ENCODE measurements at regions not wholly inside any gene's neighbourhood (a gene's known extent, or its start where the extent isn't known, plus 50 kb on each side); places are given as distances from the start of the nearest gene placed in this dataset.

DNA sequence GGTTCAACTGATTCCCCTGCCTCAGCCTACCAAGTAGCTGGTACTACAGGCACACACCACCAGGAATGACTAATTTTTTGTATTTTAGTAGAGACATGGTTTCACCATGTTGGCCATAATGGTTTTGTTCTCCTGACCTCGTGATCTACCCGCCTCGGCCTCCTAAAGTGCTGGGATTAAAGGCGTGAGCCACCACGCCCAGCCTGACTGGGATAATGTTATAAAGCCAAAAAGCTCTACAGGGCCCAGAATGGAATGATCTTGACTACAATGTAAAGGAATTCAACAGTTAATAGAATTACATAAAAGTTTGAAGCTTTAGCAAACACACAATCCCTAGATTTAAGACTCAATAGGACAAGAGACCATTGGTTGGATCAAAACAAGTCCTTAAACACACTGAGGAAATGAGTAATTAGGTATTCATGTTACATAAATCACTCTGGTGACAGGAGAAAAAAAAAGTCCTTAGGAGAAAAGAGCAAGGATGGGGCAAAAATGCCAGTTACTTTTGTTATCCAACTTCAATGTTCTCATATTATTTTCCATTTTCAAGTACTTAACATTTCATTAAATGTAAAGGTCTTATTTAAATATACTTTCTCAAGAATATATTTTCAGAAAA lies 504.9 kb downstream of the TSPY10 start:
- intact Hi-C loops (cut with DNase I) = no loop called here
- ATAC-seq (no peak), DNase-seq (no peak)
- Histone ChIP-seq H3K36me3 (no peaks in the 10 kb centered on the region), H3K4me3 (no peak overlapping the region), H3K9me3 (peaks cover 0 to 8% of the 10 kb centered on the region in 2 donors), H3K4me1 (no peaks in the 10 kb centered on the region), H3K27me3 (no peaks in the 10 kb centered on the region), H3K27ac (no peak overlapping the region)
- TF ChIP-seq, protein P1, sequence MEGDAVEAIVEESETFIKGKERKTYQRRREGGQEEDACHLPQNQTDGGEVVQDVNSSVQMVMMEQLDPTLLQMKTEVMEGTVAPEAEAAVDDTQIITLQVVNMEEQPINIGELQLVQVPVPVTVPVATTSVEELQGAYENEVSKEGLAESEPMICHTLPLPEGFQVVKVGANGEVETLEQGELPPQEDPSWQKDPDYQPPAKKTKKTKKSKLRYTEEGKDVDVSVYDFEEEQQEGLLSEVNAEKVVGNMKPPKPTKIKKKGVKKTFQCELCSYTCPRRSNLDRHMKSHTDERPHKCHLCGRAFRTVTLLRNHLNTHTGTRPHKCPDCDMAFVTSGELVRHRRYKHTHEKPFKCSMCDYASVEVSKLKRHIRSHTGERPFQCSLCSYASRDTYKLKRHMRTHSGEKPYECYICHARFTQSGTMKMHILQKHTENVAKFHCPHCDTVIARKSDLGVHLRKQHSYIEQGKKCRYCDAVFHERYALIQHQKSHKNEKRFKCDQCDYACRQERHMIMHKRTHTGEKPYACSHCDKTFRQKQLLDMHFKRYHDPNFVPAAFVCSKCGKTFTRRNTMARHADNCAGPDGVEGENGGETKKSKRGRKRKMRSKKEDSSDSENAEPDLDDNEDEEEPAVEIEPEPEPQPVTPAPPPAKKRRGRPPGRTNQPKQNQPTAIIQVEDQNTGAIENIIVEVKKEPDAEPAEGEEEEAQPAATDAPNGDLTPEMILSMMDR (IDR thresholded peaks at IDR 0.05) = no peak

DNA sequence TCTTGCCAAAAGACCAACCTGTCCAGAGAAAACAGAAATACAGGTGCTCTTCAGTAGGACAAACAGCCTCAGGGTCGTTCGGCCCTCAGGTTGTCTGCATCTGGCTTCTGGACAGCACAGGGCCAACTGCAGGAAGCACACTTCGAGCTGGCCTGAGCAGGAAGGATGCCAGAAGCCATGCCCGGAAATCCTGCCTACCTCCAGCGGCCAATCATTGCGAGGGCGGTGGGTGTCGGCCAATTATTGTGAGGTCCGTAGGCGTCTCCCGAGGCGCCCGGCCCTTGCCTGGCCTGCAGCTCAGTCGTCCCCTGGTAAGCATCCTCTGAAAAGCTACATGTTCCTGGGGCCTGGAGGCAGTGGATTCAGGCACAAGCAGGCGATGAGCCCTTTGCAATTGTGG lies 507.5 kb downstream of the TSPY10 start:
- TF ChIP-seq, protein P1 (IDR thresholded peaks at IDR 0.05) = no peak
- Histone ChIP-seq H3K9me3 (peaks cover 0 to 8% of the 10 kb centered on the region in 2 donors), H3K36me3 (no peaks in the 10 kb centered on the region), H3K4me1 (no peaks in the 10 kb centered on the region), H3K4me3 (no peak overlapping the region), H3K27me3 (no peaks in the 10 kb centered on the region), H3K27ac (no peak overlapping the region)
- intact Hi-C loops (cut with DNase I) = no loop called here
- DNase-seq (peak in 1 of 4 donors; percentile 22), ATAC-seq (no peak)

DNA sequence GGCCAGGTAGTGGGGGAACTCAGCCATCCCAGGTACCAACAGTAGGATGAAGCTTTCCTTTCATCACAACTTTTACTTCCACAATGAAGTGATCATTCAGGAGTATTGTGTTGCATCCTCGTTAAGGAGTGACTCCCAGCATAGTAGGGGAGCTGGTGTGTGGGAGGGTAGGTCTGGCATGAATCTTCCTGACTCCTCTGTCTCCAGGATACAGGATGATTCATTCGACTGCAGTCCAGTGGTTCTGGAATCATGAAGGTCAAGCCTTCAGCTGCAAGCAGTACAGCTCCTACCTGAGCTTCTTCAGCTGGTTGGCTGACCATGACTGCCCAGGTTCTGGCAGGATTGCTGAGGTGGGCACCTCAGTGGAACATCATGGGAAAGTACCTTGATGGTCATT lies 510.2 kb downstream of the TSPY10 start:
- H3K36me3 ChIP-seq = no peaks in the 10 kb centered on the region
- H3K9me3 ChIP-seq = peaks cover 0 to 8% of the 10 kb centered on the region in 2 donors
- ATAC-seq (no peak), DNase-seq (no peak)
- intact Hi-C loops (cut with DNase I) = no loop called here
- H3K27ac ChIP-seq = no peak overlapping the region
- H3K27me3 ChIP-seq = no peaks in the 10 kb centered on the region
- no peaks in the 10 kb centered on the region for H3K4me1 ChIP-seq
- H3K4me3 ChIP-seq = no peak overlapping the region
- TF ChIP-seq, protein P1 (IDR thresholded peaks at IDR 0.05) = no peak

Data from left lung (tissue), 4 donors.